CD4-positive, alpha-beta memory T cell (primary cell): ENCODE measurements at regions not wholly inside any gene's neighbourhood (a gene's known extent, or its start where the extent isn't known, plus 50 kb on each side); places are given as distances from the start of the nearest gene placed in this dataset.
"Not testable (repeated sequence)": the region's sequence is repeated elsewhere in the genome, so short reads cannot be mapped to it uniquely, and the experiment has no call there.

Experiments used
- CTCF ChIA-PET: fragments of 350-600 bp; sonication (Branson Sonifier 250); formaldehyde crosslinking; loops from one replicate; lab custom pipeline; 2021; ENCODE audit warnings: inconsistent platforms; ENCODE audit not compliant: partially characterized antibody; lab: Charles Lee
- POLR2A ChIA-PET: fragments of 350-600 bp; sonication (Branson Sonifier 250); formaldehyde crosslinking; loops from one replicate; lab custom pipeline; 2021; ENCODE audit not compliant: partially characterized antibody; lab: Charles Lee
- DNase-seq, 5 donors: peaks; one replicate each; pipeline versions ENCODE4 v3.0.0 to v3.0.0-alpha.2; 2020 to 2022; ENCODE audit warnings: mixed read lengths in 1 of 5
- H3K27ac ChIP-seq: one replicate; pipeline ENCODE4 v1.7.0; 2013; ENCODE audit warnings: low read depth, low read length
- H3K27me3 ChIP-seq: 2 replicates; pipeline ENCODE4 v1.7.0; 2013; ENCODE audit warnings: mild to moderate bottlenecking, low read length, moderate library complexity; ENCODE audit not compliant: insufficient read depth
- H3K36me3 ChIP-seq: 2 replicates; pipeline ENCODE4 v1.7.0; 2013; ENCODE audit warnings: mild to moderate bottlenecking, low read length, moderate library complexity; ENCODE audit not compliant: insufficient read depth
- H3K4me1 ChIP-seq: 2 replicates; pipeline ENCODE4 v1.7.0; 2013; ENCODE audit warnings: mild to moderate bottlenecking, low read length, moderate library complexity; ENCODE audit not compliant: insufficient read depth
- H3K4me3 ChIP-seq, 2 donors: one replicate each; pipeline ENCODE4 v1.7.0; 2013; ENCODE audit warnings: low read length in 2 of 2, mild to moderate bottlenecking in 1 of 2
- H3K9me3 ChIP-seq, 2 donors: one replicate each; pipeline ENCODE4 v1.7.0; 2013; ENCODE audit warnings: low read length in 2 of 2, control low read depth in 1 of 2; ENCODE audit not compliant: control insufficient read depth in 1 of 2
- H3K27ac Mint-ChIP-seq, 7 donors: one replicate each; pipeline ENCODE4 v1.8.0; 2020 to 2021; ENCODE audit warnings: mixed read lengths in 7 of 7, mild to moderate bottlenecking in 6 of 7, inconsistent platforms in 3 of 7, moderate library complexity in 3 of 7
- H3K27me3 Mint-ChIP-seq, 2 donors: one replicate each; pipeline ENCODE4 v1.8.0; 2020 to 2021; ENCODE audit warnings: mixed read lengths in 2 of 2
- H3K36me3 Mint-ChIP-seq, 2 donors: one replicate each; pipeline ENCODE4 v1.8.0; 2020 to 2021; ENCODE audit warnings: mixed read lengths in 2 of 2, inconsistent platforms in 1 of 2, mild to moderate bottlenecking in 1 of 2
- H3K4me1 Mint-ChIP-seq, 4 donors: one replicate each; pipeline ENCODE4 v1.8.0; 2020 to 2021; ENCODE audit warnings: mixed read lengths in 4 of 4, mild to moderate bottlenecking in 1 of 4
- H3K4me3 Mint-ChIP-seq, 8 donors: one replicate each; pipeline ENCODE4 v1.8.0; 2020 to 2021; ENCODE audit warnings: mixed read lengths in 8 of 8, mild to moderate bottlenecking in 7 of 8, moderate library complexity in 6 of 8, inconsistent platforms in 3 of 8
- H3K9me3 Mint-ChIP-seq, 8 donors: one replicate each; pipeline ENCODE4 v1.8.0; 2020 to 2021; ENCODE audit warnings: mixed read lengths in 8 of 8, mild to moderate bottlenecking in 5 of 8, inconsistent platforms in 3 of 8, moderate library complexity in 1 of 8
- intact Hi-C: fragments of 100-400 bp; cut with micrococcal nuclease; formaldehyde crosslinking; loops from one replicate; pipeline ENCODE4 v1.15.1; 2023

DNA sequence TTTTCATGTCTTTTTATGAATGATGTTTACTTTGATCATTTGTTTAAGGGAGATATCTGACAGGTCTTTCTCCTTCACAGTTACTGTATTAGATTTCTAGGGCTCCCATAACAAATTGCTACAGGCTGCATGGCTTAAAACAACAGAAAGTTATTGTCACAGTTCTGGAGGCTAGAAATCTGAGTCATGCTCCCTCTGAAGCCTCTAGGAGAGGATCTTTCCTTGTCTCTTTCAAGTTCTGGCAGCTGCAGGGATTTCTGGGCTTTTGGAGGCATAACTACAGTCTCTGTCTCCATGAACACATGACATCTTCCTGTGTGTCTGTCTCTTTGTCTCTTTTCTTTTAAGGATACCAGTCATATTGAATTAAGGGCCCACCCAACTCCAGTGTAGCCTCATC, 557.3 kb upstream of the SEMA6A start:
- intact Hi-C loops, result no loop called here
- no peak overlapping the region for H3K27ac ChIP-seq
- POLR2A ChIA-PET, result no interaction called here
- no peak overlapping the region for H3K4me3 Mint-ChIP-seq
- no peak overlapping the region for H3K27ac Mint-ChIP-seq
- no peaks in the 10 kb centered on the region for H3K36me3 Mint-ChIP-seq
- DNase-seq, result no peak
- no peaks in the 10 kb centered on the region for H3K4me1 ChIP-seq
- H3K27me3 Mint-ChIP-seq, result peaks cover 0 to 1% of the 10 kb centered on the region in 2 donors
- no peaks in the 10 kb centered on the region for H3K4me1 Mint-ChIP-seq
- no peaks in the 10 kb centered on the region for H3K9me3 ChIP-seq
- CTCF ChIA-PET, result no interaction called here
- peaks cover 0 to 9% (median 6%) of the 10 kb centered on the region in 8 donors for H3K9me3 Mint-ChIP-seq
- H3K4me3 ChIP-seq, result no peak overlapping the region
- no peaks in the 10 kb centered on the region for H3K36me3 ChIP-seq
- no peaks in the 10 kb centered on the region for H3K27me3 ChIP-seq

DNA sequence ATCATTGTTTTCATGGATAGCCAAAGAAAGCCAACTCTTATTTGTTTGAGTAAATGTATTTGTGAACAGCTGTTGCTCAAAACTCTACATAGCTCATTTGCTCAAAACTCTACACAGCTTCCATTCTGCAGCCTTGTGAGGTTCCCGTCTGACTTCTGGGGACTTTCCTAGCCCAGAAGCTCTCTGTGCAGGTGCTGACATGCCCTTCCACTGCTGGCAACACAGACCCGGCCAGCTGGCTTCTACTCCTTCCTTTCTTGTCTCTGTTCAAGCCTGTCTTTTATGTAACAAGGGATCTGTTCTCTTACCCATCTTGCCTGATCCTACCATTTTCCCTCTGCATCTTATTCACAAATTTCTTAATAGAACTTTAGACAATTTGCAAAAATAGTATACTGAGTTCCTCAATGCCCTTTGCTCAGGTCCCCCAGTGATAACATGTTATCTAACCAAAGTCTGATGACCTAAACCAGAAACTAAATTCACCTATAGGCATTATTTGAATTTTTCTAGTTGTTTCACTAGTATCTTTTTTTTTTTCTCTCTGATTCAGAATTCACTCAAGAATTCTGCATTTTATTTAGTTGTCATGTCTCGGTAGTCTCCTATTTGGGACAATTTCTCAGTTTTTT, 556.5 kb upstream of the SEMA6A start:
- H3K4me1 ChIP-seq, result no peaks in the 10 kb centered on the region
- intact Hi-C loops, result no loop called here
- H3K27me3 Mint-ChIP-seq, result peaks cover 0 to 1% of the 10 kb centered on the region in 2 donors
- no peaks in the 10 kb centered on the region for H3K36me3 ChIP-seq
- no peak for DNase-seq
- POLR2A ChIA-PET, result no interaction called here
- H3K9me3 ChIP-seq, result no peaks in the 10 kb centered on the region
- H3K27ac ChIP-seq, result no peak overlapping the region
- CTCF ChIA-PET, result no interaction called here
- H3K27ac Mint-ChIP-seq, result no peak overlapping the region
- H3K9me3 Mint-ChIP-seq, result peaks cover 0 to 9% (median 6%) of the 10 kb centered on the region in 8 donors
- H3K36me3 Mint-ChIP-seq, result no peaks in the 10 kb centered on the region
- no peak overlapping the region for H3K4me3 ChIP-seq
- H3K4me1 Mint-ChIP-seq, result no peaks in the 10 kb centered on the region
- H3K4me3 Mint-ChIP-seq, result no peak overlapping the region
- no peaks in the 10 kb centered on the region for H3K27me3 ChIP-seq

DNA sequence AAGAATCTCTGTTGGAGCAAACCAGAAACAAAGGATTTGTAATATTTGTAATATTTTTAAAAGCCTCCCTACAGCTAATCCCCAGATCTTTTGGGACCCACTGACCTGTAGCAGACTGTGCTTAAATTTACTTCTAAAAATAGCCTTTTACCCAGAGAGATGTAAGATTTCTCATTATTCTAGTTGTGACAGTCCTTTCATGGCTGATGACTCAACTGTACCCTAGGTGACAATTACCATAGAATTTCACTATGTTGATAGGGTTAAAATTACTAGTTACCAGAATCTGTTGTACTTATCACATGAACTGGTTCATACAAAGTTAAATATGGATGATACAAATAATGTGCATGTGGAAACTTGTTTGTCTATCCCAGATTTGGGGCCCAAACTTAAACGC, 543.9 kb upstream of the SEMA6A start:
- CTCF ChIA-PET, result no interaction called here

DNA sequence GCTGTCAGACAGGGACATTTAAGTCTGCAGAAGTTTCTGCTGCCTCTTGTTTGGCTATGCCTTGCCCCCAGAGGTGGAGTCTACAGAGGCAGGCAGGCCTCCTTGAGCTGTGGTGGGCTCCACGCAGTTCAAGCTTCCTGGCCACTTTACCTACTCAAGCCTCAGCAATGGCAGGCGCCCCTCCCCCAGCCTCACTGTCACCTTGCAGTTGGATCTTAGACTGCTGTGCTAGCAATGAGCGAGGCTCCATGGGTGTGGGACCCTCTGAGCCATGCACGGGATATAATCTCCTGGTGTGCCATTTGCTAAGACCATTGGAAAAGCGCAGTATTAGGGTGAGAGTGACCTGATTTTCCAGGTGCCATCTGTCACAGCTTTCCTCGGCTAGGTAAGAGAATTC, 542.7 kb upstream of the SEMA6A start:
- H3K27me3 ChIP-seq, DNase-seq, intact Hi-C loops, H3K27ac ChIP-seq, H3K9me3 ChIP-seq, H3K27me3 Mint-ChIP-seq, H3K4me3 Mint-ChIP-seq, H3K4me1 Mint-ChIP-seq, POLR2A ChIA-PET, H3K36me3 Mint-ChIP-seq, H3K36me3 ChIP-seq, H3K27ac Mint-ChIP-seq, CTCF ChIA-PET, H3K4me1 ChIP-seq, H3K4me3 ChIP-seq: not testable (repeated sequence)
- H3K9me3 Mint-ChIP-seq, result peaks cover 0 to 15% (median 4%) of the 10 kb centered on the region in 8 donors

More for the DNA sequence above, 543.9 kb upstream of the SEMA6A start:
- no peak for DNase-seq
- Histone ChIP-seq H3K4me3 (no peak overlapping the region), H3K27me3 (no peaks in the 10 kb centered on the region), H3K4me1 (no peaks in the 10 kb centered on the region), H3K36me3 (no peaks in the 10 kb centered on the region), H3K9me3 (no peaks in the 10 kb centered on the region), H3K27ac (no peak overlapping the region)
- POLR2A ChIA-PET, result no interaction called here
- Mint-ChIP-seq H3K9me3 (peaks cover 0 to 17% (median 4%) of the 10 kb centered on the region in 8 donors), H3K4me3 (no peak overlapping the region), H3K27ac (no peak overlapping the region), H3K27me3 (no peaks in the 10 kb centered on the region), H3K36me3 (no peaks in the 10 kb centered on the region), H3K4me1 (no peaks in the 10 kb centered on the region)
- intact Hi-C loops, result no loop called here

DNA sequence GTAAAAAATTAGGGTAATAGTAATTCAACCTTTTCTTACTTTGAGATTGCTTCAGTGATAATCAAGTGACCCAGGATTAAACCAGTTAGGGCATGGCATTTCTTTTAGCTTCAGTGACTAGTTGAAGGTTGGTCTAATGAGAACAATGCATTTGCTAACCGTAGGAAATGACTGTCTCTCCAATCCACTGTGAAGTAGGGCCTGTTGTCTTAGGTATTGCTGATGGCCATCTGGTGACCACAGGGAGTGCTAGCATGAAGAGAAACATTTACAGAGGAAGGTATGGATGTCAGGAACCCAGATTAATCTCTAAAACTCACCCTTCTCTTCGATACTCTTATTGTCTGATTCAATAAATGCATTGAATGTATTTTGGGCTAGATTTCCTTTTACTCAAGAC, 535.9 kb upstream of the SEMA6A start:
- CTCF ChIA-PET, result no interaction called here
- Mint-ChIP-seq H3K4me3 (no peak overlapping the region), H3K36me3 (no peaks in the 10 kb centered on the region), H3K9me3 (peaks cover 0 to 13% (median 3%) of the 10 kb centered on the region in 8 donors), H3K27ac (no peak overlapping the region), H3K4me1 (no peaks in the 10 kb centered on the region), H3K27me3 (no peaks in the 10 kb centered on the region)
- Histone ChIP-seq H3K4me3 (no peak overlapping the region), H3K36me3 (no peaks in the 10 kb centered on the region), H3K27ac (no peak overlapping the region), H3K9me3 (no peaks in the 10 kb centered on the region), H3K4me1 (no peaks in the 10 kb centered on the region), H3K27me3 (no peaks in the 10 kb centered on the region)
- intact Hi-C loops, result no loop called here
- POLR2A ChIA-PET, result no interaction called here
- no peak for DNase-seq

DNA sequence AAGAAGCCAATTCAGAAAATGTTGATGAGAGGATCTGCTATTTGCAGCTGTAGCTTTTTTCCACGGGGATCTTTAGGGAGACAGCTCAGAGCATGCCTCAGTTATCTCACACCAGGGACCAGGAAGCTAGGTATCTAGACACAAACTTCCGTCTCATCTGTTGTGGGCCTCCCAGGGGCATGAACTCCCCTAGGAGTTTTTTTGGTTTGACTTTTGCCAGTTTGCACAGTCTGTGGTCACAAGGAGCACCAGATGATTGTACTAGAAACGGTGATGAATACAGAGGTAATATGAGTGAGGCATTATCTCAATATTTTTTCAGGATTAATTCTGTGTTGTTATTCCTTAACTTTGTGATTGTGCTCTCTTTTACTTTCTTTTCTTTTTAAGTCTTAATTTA, 533.2 kb upstream of the SEMA6A start:
- H3K27ac Mint-ChIP-seq, result no peak overlapping the region
- no peaks in the 10 kb centered on the region for H3K36me3 ChIP-seq
- intact Hi-C loops, result no loop called here
- H3K4me1 ChIP-seq, result no peaks in the 10 kb centered on the region
- no peaks in the 10 kb centered on the region for H3K27me3 Mint-ChIP-seq
- H3K27me3 ChIP-seq, result no peaks in the 10 kb centered on the region
- no peak overlapping the region for H3K4me3 ChIP-seq
- H3K9me3 Mint-ChIP-seq, result peaks cover 0 to 7% (median 3%) of the 10 kb centered on the region in 8 donors
- DNase-seq, result no peak
- POLR2A ChIA-PET, result no interaction called here
- CTCF ChIA-PET, result no interaction called here
- no peaks in the 10 kb centered on the region for H3K9me3 ChIP-seq
- no peaks in the 10 kb centered on the region for H3K36me3 Mint-ChIP-seq
- no peak overlapping the region for H3K27ac ChIP-seq
- H3K4me1 Mint-ChIP-seq, result no peaks in the 10 kb centered on the region
- no peak overlapping the region for H3K4me3 Mint-ChIP-seq

DNA sequence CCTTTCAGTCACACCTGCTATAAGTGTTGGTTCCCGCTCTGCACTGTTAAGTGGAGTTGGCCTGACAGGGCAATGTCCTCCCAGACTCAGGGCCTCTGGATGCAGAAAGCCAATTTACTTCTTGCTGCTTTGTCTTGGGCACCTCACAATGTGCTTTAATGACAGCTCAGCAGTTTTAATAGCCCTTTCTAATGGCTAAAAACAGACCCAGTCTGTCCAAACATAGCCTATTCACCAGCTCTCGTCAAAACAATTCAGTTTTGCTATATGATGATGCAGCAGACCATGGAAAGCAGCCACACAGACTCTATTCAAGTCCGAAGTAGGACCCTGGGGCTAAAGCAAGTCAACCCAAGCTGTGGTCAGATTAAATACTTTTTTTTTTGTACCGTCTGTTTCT, 529.1 kb upstream of the SEMA6A start:
- Mint-ChIP-seq H3K4me3 (no peak overlapping the region), H3K36me3 (no peaks in the 10 kb centered on the region), H3K9me3 (peaks cover 0 to 7% (median 1%) of the 10 kb centered on the region in 8 donors), H3K4me1 (no peaks in the 10 kb centered on the region), H3K27me3 (no peaks in the 10 kb centered on the region), H3K27ac (no peak overlapping the region)
- CTCF ChIA-PET, result no interaction called here
- DNase-seq, result no peak
- POLR2A ChIA-PET, result no interaction called here
- H3K27ac ChIP-seq, result no peak overlapping the region
- H3K27me3 ChIP-seq, result no peaks in the 10 kb centered on the region
- no peaks in the 10 kb centered on the region for H3K36me3 ChIP-seq
- no peak overlapping the region for H3K4me3 ChIP-seq
- intact Hi-C loops, result no loop called here
- H3K4me1 ChIP-seq, result no peaks in the 10 kb centered on the region
- H3K9me3 ChIP-seq, result no peaks in the 10 kb centered on the region

DNA sequence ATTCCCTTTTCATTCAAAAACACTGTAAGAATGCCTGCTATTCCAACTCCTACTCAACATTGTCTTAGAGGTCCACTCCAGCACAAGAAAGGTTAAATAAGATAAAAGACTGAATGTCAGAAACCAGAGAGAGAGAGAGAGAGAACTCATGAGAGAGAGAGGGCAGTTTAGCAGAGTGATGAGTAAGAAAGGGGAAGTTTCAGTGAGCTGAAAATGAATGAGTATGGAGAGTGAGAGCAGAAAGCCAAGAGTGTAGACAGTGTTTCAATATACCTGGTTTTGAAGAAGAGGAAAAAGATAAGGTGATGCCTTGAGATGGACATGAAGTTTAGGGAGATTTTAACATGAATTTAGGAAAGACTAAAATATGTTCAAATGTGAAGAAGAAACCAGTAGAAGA, 528.0 kb upstream of the SEMA6A start:
- H3K4me1 ChIP-seq, result no peaks in the 10 kb centered on the region
- Mint-ChIP-seq H3K27ac (no peak overlapping the region), H3K36me3 (no peaks in the 10 kb centered on the region), H3K4me1 (no peaks in the 10 kb centered on the region), H3K4me3 (no peak overlapping the region), H3K9me3 (peaks cover 0 to 7% (median 1%) of the 10 kb centered on the region in 8 donors), H3K27me3 (no peaks in the 10 kb centered on the region)
- no peaks in the 10 kb centered on the region for H3K9me3 ChIP-seq
- CTCF ChIA-PET, result no interaction called here
- no peaks in the 10 kb centered on the region for H3K27me3 ChIP-seq
- no peaks in the 10 kb centered on the region for H3K36me3 ChIP-seq
- POLR2A ChIA-PET, result no interaction called here
- intact Hi-C loops, result no loop called here
- no peak overlapping the region for H3K4me3 ChIP-seq
- DNase-seq, result no peak
- H3K27ac ChIP-seq, result no peak overlapping the region
